ENCODE measurements at regions not wholly inside any gene's neighbourhood (a gene's known extent, or its start where the extent isn't known, plus 50 kb on each side); places are given as distances from the start of the nearest gene placed in this dataset.

GRCh38 chr5:124981901-124982300 lies 235.5 kb upstream of the ZNF608 start:
- TF ChIP-seq EZH2 (IDR thresholded peaks at IDR 0.05) (no peak), CTCF (IDR thresholded peaks at IDR 0.05) (no peak)
